Astrocyte of the cerebellum (primary cell): ENCODE measurements at regions not wholly inside any gene's neighbourhood (a gene's known extent, or its start where the extent isn't known, plus 50 kb on each side); places are given as distances from the start of the nearest gene placed in this dataset.

Experiments
- DNase-seq: peaks from one replicate; pipeline ENCODE4 v3.0.0-alpha.2; 2011; ENCODE audit warnings: low read depth
- H3K4me3 ChIP-seq: 2 replicates; pipeline ENCODE4 v1.5.1; 2011; ENCODE audit warnings: mild to moderate bottlenecking, low read depth, low read length, moderate library complexity
- in situ Hi-C: cut with HindIII; loops from 2 replicates; pipeline ENCODE4 v1.10.0; 2017; ENCODE audit warnings: low sequenced_read_pairs
- TF ChIP-seq, protein P1 (sequence below): IDR thresholded peaks from 2 replicates; pipeline ENCODE4 v1.5.1; 2012; ENCODE audit warnings: low read length, low read depth, moderate library complexity, mild to moderate bottlenecking; ENCODE audit errors: missing control alignments

DNA sequence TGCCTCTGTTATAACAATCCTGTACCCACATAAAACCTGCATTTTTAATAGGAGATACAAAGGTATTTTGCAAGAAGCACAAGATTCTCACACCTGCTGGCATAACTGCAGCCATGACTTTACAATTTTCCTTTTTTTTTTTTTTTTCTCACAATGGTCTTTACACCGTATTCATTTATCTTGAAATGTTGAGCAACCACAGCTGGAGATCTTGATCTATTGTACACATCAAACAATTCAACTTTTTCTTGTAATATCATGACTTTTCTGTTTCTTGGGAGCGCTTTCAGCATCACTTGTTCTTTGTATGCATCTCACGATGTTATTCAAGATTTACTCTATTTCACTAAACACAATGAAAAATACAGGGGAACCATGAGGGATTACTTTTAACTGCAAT is 651.4 kb downstream of the KCNT2 start:
- DNase-seq: no peak
- no peak overlapping the region for H3K4me3 ChIP-seq
- TF ChIP-seq, protein P1, sequence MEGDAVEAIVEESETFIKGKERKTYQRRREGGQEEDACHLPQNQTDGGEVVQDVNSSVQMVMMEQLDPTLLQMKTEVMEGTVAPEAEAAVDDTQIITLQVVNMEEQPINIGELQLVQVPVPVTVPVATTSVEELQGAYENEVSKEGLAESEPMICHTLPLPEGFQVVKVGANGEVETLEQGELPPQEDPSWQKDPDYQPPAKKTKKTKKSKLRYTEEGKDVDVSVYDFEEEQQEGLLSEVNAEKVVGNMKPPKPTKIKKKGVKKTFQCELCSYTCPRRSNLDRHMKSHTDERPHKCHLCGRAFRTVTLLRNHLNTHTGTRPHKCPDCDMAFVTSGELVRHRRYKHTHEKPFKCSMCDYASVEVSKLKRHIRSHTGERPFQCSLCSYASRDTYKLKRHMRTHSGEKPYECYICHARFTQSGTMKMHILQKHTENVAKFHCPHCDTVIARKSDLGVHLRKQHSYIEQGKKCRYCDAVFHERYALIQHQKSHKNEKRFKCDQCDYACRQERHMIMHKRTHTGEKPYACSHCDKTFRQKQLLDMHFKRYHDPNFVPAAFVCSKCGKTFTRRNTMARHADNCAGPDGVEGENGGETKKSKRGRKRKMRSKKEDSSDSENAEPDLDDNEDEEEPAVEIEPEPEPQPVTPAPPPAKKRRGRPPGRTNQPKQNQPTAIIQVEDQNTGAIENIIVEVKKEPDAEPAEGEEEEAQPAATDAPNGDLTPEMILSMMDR: no peak
- in situ Hi-C loops: no loop called here

DNA sequence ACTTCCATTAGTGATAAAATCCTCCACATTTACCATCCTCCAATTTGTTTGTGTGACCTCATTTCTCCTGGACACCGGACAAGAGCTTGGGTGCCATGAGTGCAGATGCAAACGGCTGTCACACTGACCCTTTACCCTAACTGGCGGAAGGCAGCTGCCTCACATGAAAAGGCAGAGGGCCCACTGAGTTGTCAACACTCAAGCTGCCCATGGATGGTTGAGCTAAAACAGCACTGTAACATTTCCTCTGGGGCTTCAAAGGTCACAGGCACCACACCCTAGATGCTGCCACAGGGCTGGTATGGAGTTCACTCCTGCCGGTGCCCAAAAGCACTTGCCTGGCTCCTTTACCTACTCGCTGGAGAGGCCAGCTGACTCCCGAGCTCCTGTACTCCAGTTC is 653.4 kb downstream of the KCNT2 start:
- H3K4me3 ChIP-seq: no peak overlapping the region
- DNase-seq: no peak
- TF ChIP-seq, protein P1: no peak
- in situ Hi-C loops: no loop called here

DNA sequence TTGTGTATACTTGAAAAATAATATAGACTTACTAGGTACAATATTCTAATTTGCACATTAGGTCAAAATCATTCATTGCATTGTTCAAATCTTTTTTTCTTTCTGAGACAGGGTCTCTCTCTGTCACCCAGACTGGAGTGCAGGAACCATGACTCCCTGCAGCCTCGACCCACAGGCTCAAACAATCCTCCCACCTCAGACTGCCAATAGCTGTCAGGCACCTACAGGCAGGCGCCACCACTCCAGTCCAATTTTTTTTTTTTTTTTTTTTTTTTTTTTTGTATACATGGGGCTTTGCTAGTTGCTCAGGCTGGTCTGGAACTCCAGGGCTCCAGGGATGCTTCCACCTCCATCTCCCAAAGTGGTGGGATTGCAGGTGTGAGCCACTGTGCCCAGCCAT is 656.9 kb downstream of the KCNT2 start:
- TF ChIP-seq, protein P1: no peak
- DNase-seq: no peak
- H3K4me3 ChIP-seq: no peak overlapping the region
- in situ Hi-C loops: no loop called here

DNA sequence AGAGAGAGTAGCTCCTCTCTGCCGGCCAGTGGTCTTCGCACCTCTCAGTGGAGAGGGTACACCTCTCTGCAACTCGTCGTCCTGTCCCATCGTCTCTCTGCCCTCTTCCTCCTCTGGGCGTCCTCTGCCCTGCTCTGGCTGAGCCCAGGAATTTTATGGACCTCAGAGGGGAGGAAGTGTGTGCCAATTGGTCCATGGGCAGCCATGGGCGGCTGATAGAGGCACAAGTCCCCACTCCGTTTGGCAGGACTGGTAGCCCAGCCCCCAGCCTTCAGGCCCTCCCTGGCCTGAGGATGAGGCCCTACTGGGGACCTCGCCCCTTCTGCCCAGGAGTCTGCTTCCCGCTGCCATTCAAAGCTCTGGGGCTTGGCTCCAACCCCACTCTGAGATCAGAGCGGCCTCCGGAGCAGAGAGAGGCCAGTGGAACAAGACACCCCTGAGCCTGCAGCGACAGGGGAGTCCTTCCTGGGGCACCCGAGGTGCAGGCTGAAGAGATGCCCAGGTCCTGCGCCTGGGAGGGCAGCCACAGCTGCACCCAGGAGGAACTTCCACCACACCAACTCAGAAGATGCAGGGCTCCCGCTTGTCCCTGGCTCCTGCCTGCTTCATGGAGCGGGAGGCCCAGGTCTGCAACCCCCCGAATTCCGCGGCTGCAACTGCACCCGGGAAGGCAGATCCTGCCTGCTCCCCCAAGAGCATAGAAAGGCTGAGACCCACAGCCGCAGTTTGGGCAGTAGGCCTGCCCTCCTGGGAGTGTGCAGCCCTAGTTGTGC is 659.9 kb downstream of the KCNT2 start:
- TF ChIP-seq, protein P1: no peak
- DNase-seq: no peak
- in situ Hi-C loops: no loop called here
- H3K4me3 ChIP-seq: no peak overlapping the region

DNA sequence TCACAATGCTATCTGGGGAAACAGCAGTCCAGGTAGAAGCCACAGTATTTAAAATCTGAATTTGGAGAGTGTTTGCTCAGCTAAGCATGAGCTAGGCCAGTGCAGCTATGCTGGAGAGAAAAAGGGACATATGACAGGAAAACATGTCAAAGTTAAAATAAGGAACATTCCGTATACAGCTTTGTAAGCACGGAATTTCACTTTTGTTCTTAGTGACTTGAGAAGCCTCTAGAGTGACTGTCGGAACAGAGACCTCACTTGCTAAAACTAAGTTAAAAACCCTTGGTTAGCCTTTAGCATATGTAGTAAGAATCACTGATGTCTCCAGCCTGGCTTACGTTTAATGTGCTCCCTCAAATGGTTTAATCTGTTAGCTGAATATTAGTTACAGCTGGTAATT is 661.7 kb downstream of the KCNT2 start:
- in situ Hi-C loops: no loop called here
- no peak overlapping the region for H3K4me3 ChIP-seq
- TF ChIP-seq, protein P1: no peak
- no peak for DNase-seq

DNA sequence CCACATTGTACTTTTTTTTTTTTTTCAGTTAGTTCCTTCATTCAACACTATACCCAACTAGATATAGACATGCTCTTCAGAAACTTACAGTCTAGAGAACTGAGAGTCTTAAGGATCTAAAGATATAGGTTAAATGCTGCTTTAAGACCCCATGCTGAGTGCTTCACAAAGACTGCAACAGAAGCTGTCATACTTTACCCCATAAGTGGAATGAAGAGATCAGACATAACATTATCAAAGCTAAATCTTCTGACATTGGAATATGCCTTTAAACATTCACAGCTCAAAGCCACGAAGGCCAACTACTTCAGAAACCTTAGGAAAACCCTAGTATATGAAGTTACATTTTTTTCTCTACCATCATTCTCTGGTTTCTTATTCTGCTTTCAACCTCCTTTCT is 666.4 kb downstream of the KCNT2 start:
- in situ Hi-C loops: no loop called here
- no peak for DNase-seq
- TF ChIP-seq, protein P1: no peak
- no peak overlapping the region for H3K4me3 ChIP-seq

DNA sequence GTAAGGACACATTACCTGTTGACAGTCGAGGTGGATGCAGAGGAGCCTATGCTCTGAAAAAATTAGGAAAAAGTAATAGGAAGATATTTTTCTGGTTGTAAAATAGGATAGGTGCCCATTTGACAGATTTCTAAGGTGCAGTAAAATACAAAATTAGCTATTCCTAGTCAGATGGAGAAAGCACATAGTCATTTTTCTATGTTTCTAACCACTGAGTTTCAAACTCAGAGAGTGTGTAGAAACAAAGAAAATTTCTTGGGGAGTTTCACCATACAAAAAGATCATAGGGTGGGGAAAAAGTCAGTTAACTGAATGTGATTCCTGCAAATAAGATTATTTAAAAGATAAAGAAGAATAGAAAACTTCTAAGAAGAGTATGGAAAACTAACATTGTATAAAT is 666.9 kb downstream of the KCNT2 start:
- DNase-seq: no peak
- in situ Hi-C loops: no loop called here
- TF ChIP-seq, protein P1: no peak
- no peak overlapping the region for H3K4me3 ChIP-seq
